MM.1S (cell line): ENCODE measurements at regions not wholly inside any gene's neighbourhood (a gene's known extent, or its start where the extent isn't known, plus 50 kb on each side); places are given as distances from the start of the nearest gene placed in this dataset.

Experiments
- DNase-seq: peaks from one replicate; pipeline ENCODE4 v3.0.0-alpha.2; 2015
- H2AFZ ChIP-seq: fragments of 300-600 bp; sonication (generic); 2 replicates; pipeline ENCODE4 v1.6.0; 2016; ENCODE audit warnings: antibody characterized with exemption, low read length
- H3F3A ChIP-seq: fragments of 300-600 bp; sonication (generic); 2 replicates; pipeline ENCODE4 v1.6.1; 2016; ENCODE audit warnings: mild to moderate bottlenecking, antibody characterized with exemption, low read length, moderate library complexity, mixed read lengths; ENCODE audit not compliant: insufficient read depth
- H3K27ac ChIP-seq: fragments of 300-600 bp; sonication (generic); 2 replicates; pipeline ENCODE4 v1.5.1; 2016; ENCODE audit warnings: mild to moderate bottlenecking, low read length
- H3K27me3 ChIP-seq: fragments of 300-600 bp; sonication (generic); replicated peaks from 2 replicates; pipeline ENCODE4 v1.6.0; 2016; ENCODE audit warnings: low read length; ENCODE audit not compliant: insufficient read depth
- H3K36me3 ChIP-seq: fragments of 300-600 bp; sonication (generic); replicated peaks from 2 replicates; pipeline ENCODE4 v1.6.1; 2016; ENCODE audit warnings: mild to moderate bottlenecking, low read length, mixed read lengths; ENCODE audit not compliant: insufficient read depth
- H3K4me1 ChIP-seq: fragments of 300-600 bp; sonication (generic); 2 replicates; pipeline ENCODE4 v1.6.1; 2016; ENCODE audit warnings: low read length, mixed read lengths
- H3K4me2 ChIP-seq: fragments of 300-600 bp; sonication (generic); 2 replicates; pipeline ENCODE4 v1.6.0; 2016; ENCODE audit warnings: low read depth, low read length
- H3K4me3 ChIP-seq: fragments of 300-600 bp; sonication (generic); 2 replicates; pipeline ENCODE4 v1.5.1; 2016; ENCODE audit warnings: low read length, mixed read lengths
- H3K79me2 ChIP-seq: fragments of 300-600 bp; sonication (generic); 2 replicates; pipeline ENCODE4 v1.6.1; 2016; ENCODE audit warnings: mixed run types, low read length, mixed read lengths
- H3K9ac ChIP-seq: fragments of 300-600 bp; sonication (generic); 2 replicates; pipeline ENCODE4 v1.6.1; 2016; ENCODE audit warnings: low read length, mixed read lengths
- H3K9me2 ChIP-seq: fragments of 300-600 bp; sonication (generic); replicated peaks from 2 replicates; pipeline ENCODE4 v1.6.1; 2016; ENCODE audit warnings: mild to moderate bottlenecking, low read length, mixed read lengths; ENCODE audit not compliant: insufficient read depth
- H3K9me3 ChIP-seq: fragments of 300-600 bp; sonication (generic); replicated peaks from 2 replicates; pipeline ENCODE4 v1.6.1; 2016; ENCODE audit warnings: mild to moderate bottlenecking, low read length, mixed read lengths; ENCODE audit not compliant: insufficient read depth
- H4K20me1 ChIP-seq: fragments of 300-600 bp; sonication (generic); 2 replicates; pipeline ENCODE4 v1.6.1; 2016; ENCODE audit warnings: mild to moderate bottlenecking, low read length, moderate library complexity, mixed read lengths; ENCODE audit not compliant: insufficient read depth
- CTCF ChIP-seq: fragments of 300-600 bp; sonication (generic); IDR thresholded peaks from 2 replicates; pipeline ENCODE4 v1.5.1; 2016; ENCODE audit warnings: antibody characterized with exemption, low read length, mixed read lengths
- EZH2 ChIP-seq: fragments of 300-600 bp; sonication (generic); optimal IDR thresholded peaks from 2 replicates; pipeline ENCODE3; 2017; ENCODE audit warnings: low read depth, mild to moderate bottlenecking, antibody characterized with exemption, low read length, mixed read lengths
- EZH2phosphoT487 ChIP-seq: fragments of 300-600 bp; sonication (generic); IDR thresholded peaks from 2 replicates; pipeline ENCODE4 v1.6.1; 2018; ENCODE audit warnings: antibody characterized with exemption, low read length

GRCh38 chr11:33444835-33445594 is 187.8 kb downstream of the HIPK3 start:
- Histone ChIP-seq H3K9ac (no peak overlapping the region), H3F3A (no peaks in the 10 kb centered on the region), H3K27me3 (no peaks in the 10 kb centered on the region), H3K4me3 (no peak overlapping the region), H3K36me3 (no peaks in the 10 kb centered on the region), H3K4me1 (no peaks in the 10 kb centered on the region), H4K20me1 (no peaks in the 10 kb centered on the region), H3K4me2 (no peak overlapping the region), H3K9me2 (no peaks in the 10 kb centered on the region), H3K27ac (no peak overlapping the region), H3K9me3 (no peaks in the 10 kb centered on the region), H3K79me2 (no peaks in the 10 kb centered on the region), H2AFZ (no peak overlapping the region)
- TF ChIP-seq CTCF: no peak
- no peak for TF ChIP-seq EZH2phosphoT487
- no peak for TF ChIP-seq EZH2
- no peak for DNase-seq

- Histone ChIP-seq H3K4me3 (no peak overlapping the region), H3K4me2 (no peak overlapping the region)
- TF ChIP-seq EZH2: no peak
- TF ChIP-seq CTCF: no peak
- TF ChIP-seq EZH2phosphoT487: no peak
Measured at GRCh38 chr11:33443684-33444083, 186.5 kb downstream of the HIPK3 start.

GRCh38 chr11:33438301-33438700 is 181.1 kb downstream of the HIPK3 start:
- Histone ChIP-seq H3K36me3 (no peaks in the 10 kb centered on the region), H3K27me3 (no peaks in the 10 kb centered on the region), H3K9ac (no peak overlapping the region), H3K9me2 (no peaks in the 10 kb centered on the region), H2AFZ (no peak overlapping the region), H3K4me3 (no peak overlapping the region), H4K20me1 (no peaks in the 10 kb centered on the region), H3K9me3 (no peaks in the 10 kb centered on the region), H3K79me2 (no peaks in the 10 kb centered on the region), H3K4me1 (no peaks in the 10 kb centered on the region), H3K4me2 (no peak overlapping the region), H3F3A (no peaks in the 10 kb centered on the region), H3K27ac (no peak overlapping the region)
- TF ChIP-seq EZH2 (no peak), CTCF (no peak), EZH2phosphoT487 (no peak)
- no peak for DNase-seq

More at GRCh38 chr11:33443684-33444083, 186.5 kb downstream of the HIPK3 start:
- DNase-seq: no peak
- H2AFZ ChIP-seq: no peak overlapping the region
- no peaks in the 10 kb centered on the region for H3K36me3 ChIP-seq
- no peaks in the 10 kb centered on the region for H3K27me3 ChIP-seq
- no peaks in the 10 kb centered on the region for H3K79me2 ChIP-seq
- H3K4me1 ChIP-seq: no peaks in the 10 kb centered on the region
- no peaks in the 10 kb centered on the region for H3K9me3 ChIP-seq
- no peaks in the 10 kb centered on the region for H4K20me1 ChIP-seq
- no peaks in the 10 kb centered on the region for H3F3A ChIP-seq
- no peaks in the 10 kb centered on the region for H3K9me2 ChIP-seq
- no peak overlapping the region for H3K27ac ChIP-seq
- no peak overlapping the region for H3K9ac ChIP-seq
